Panc1 (cell line): ENCODE measurements at regions not wholly inside any gene's neighbourhood (a gene's known extent, or its start where the extent isn't known, plus 50 kb on each side); places are given as distances from the start of the nearest gene placed in this dataset.

Experiments
- POLR2AphosphoS5 ChIP-seq: IDR thresholded peaks from 2 replicates; pipeline ENCODE4 v1.6.1; 2012; ENCODE audit warnings: mild to moderate bottlenecking, low read depth, low read length, moderate library complexity
- TCF7L2 ChIP-seq: IDR thresholded peaks from 2 replicates; pipeline ENCODE4 v1.6.1; 2011; ENCODE audit warnings: mild to moderate bottlenecking, low read depth, low read length, inconsistent platforms
- TF ChIP-seq, protein P1 (sequence below): fragments of 450-650 bp; IDR thresholded peaks from 2 replicates; pipeline ENCODE4 v1.5.1; 2017; ENCODE audit warnings: mild to moderate bottlenecking

DNA sequence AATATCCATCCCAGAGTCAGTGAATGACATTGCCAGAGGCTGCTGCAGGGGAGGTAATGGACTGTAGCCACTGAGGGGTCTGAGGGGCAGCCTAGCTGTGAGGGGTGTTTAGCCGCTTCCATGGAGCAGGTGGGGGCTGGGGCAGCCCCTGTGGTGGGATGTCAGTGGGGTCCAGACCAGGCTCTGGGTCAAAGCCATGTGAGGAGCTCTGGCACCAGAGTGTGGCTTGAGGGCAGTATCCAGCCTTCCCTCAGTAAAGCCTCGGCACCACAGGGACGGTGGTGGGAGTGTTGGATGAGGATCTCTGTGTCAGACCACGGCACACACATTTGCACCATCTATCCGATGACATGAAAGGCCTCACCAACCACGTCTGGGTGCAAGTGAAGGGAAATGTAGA lies 85.0 kb downstream of the INHBB start:
- no peak for TF ChIP-seq TCF7L2
- TF ChIP-seq, protein P1, sequence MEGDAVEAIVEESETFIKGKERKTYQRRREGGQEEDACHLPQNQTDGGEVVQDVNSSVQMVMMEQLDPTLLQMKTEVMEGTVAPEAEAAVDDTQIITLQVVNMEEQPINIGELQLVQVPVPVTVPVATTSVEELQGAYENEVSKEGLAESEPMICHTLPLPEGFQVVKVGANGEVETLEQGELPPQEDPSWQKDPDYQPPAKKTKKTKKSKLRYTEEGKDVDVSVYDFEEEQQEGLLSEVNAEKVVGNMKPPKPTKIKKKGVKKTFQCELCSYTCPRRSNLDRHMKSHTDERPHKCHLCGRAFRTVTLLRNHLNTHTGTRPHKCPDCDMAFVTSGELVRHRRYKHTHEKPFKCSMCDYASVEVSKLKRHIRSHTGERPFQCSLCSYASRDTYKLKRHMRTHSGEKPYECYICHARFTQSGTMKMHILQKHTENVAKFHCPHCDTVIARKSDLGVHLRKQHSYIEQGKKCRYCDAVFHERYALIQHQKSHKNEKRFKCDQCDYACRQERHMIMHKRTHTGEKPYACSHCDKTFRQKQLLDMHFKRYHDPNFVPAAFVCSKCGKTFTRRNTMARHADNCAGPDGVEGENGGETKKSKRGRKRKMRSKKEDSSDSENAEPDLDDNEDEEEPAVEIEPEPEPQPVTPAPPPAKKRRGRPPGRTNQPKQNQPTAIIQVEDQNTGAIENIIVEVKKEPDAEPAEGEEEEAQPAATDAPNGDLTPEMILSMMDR = no peak
- TF ChIP-seq POLR2AphosphoS5 = no peak
